H9 (cell line): ENCODE measurements at regions not wholly inside any gene's neighbourhood (a gene's known extent, or its start where the extent isn't known, plus 50 kb on each side); places are given as distances from the start of the nearest gene placed in this dataset.

ENCODE experiments used
- DNase-seq: peaks from one replicate; pipeline ENCODE4 v3.0.0-alpha.2; 2017
- H2AFZ ChIP-seq: one replicate; pipeline ENCODE4 v1.6.1; 2013; ENCODE audit warnings: mild to moderate bottlenecking, low read length, control low read depth, moderate library complexity
- H2AK5ac ChIP-seq: 2 replicates; pipeline ENCODE4 v1.6.1; 2013; ENCODE audit warnings: low read length, control low read depth, mixed read lengths; ENCODE audit not compliant: insufficient read length
- H2BK120ac ChIP-seq: one replicate; pipeline ENCODE4 v1.6.1; 2013; ENCODE audit warnings: low read depth, mild to moderate bottlenecking, low read length, control low read depth, inconsistent platforms; ENCODE audit not compliant: poor library complexity, severe bottlenecking
- H2BK12ac ChIP-seq: 2 replicates; pipeline ENCODE4 v1.6.1; 2013; ENCODE audit warnings: low read length, control low read depth, mixed read lengths, low read depth; ENCODE audit not compliant: insufficient read length
- H2BK15ac ChIP-seq: 2 replicates; pipeline ENCODE4 v1.6.1; 2013; ENCODE audit warnings: low read depth, low read length, control low read depth
- H2BK20ac ChIP-seq: one replicate; pipeline ENCODE4 v1.6.1; 2013; ENCODE audit warnings: low read depth, mild to moderate bottlenecking, low read length, control low read depth, inconsistent platforms; ENCODE audit not compliant: poor library complexity, severe bottlenecking
- H2BK5ac ChIP-seq: 2 replicates; pipeline ENCODE4 v1.6.1; 2013; ENCODE audit warnings: low read length, control low read depth, mixed read lengths; ENCODE audit not compliant: insufficient read length
- H3K14ac ChIP-seq: 2 replicates; pipeline ENCODE4 v1.6.1; 2013; ENCODE audit warnings: low read length, control low read depth; ENCODE audit not compliant: insufficient read depth
- H3K18ac ChIP-seq: 2 replicates; pipeline ENCODE4 v1.6.1; 2013; ENCODE audit warnings: low read depth, mild to moderate bottlenecking, mixed read lengths, low read length, control low read depth; ENCODE audit not compliant: insufficient read length
- H3K23ac ChIP-seq: 2 replicates; pipeline ENCODE4 v1.6.1; 2013; ENCODE audit warnings: low read length, control low read depth, mixed read lengths, low read depth; ENCODE audit not compliant: insufficient read length
- H3K23me2 ChIP-seq: 2 replicates; pipeline ENCODE4 v1.6.1; 2013; ENCODE audit warnings: low read depth, mild to moderate bottlenecking, mixed read lengths, low read length, control low read depth; ENCODE audit not compliant: insufficient read length, poor library complexity, severe bottlenecking
- H3K27ac ChIP-seq: 2 replicates; pipeline ENCODE4 v1.5.1; 2013; ENCODE audit warnings: low read length, control low read depth, mixed read lengths, low read depth; ENCODE audit not compliant: insufficient read length
- H3K27me3 ChIP-seq: 2 replicates; pipeline ENCODE4 v1.6.1; 2013; ENCODE audit warnings: low read length, control low read depth, inconsistent platforms; ENCODE audit not compliant: insufficient read depth
- H3K4ac ChIP-seq: 2 replicates; pipeline ENCODE4 v1.6.1; 2013; ENCODE audit warnings: low read depth, mild to moderate bottlenecking, control low read depth, inconsistent platforms, low read length, moderate library complexity
- H3K4me1 ChIP-seq: 2 replicates; pipeline ENCODE4 v1.6.1; 2013; ENCODE audit warnings: low read length, control low read depth, inconsistent platforms; ENCODE audit not compliant: insufficient read depth
- H3K4me2 ChIP-seq: 2 replicates; pipeline ENCODE4 v1.6.1; 2013; ENCODE audit warnings: low read length, control low read depth, mixed read lengths; ENCODE audit not compliant: insufficient read length, insufficient read depth
- H3K56ac ChIP-seq: 2 replicates; pipeline ENCODE4 v1.6.1; 2013; ENCODE audit warnings: low read depth, mild to moderate bottlenecking, mixed read lengths, low read length, control low read depth; ENCODE audit not compliant: insufficient read length
- H3K79me1 ChIP-seq: 2 replicates; pipeline ENCODE4 v1.6.1; 2013; ENCODE audit warnings: low read depth, mild to moderate bottlenecking, moderate library complexity, low read length, control low read depth, inconsistent platforms; ENCODE audit not compliant: insufficient read depth, poor library complexity, severe bottlenecking
- H3K79me2 ChIP-seq: 2 replicates; pipeline ENCODE4 v1.6.1; 2013; ENCODE audit warnings: low read length, control low read depth, inconsistent platforms; ENCODE audit not compliant: insufficient read depth
- H3K9ac ChIP-seq: 2 replicates; pipeline ENCODE4 v1.6.1; 2013; ENCODE audit warnings: low read length, control low read depth, mixed read lengths; ENCODE audit not compliant: insufficient read length; ENCODE audit errors: extremely low read depth
- H3K9me3 ChIP-seq: one replicate; pipeline ENCODE4 v1.6.1; 2013; ENCODE audit warnings: low read depth, low read length, inconsistent platforms; ENCODE audit not compliant: control insufficient read depth
- H3T11ph ChIP-seq: one replicate; pipeline ENCODE4 v1.6.1; 2013; ENCODE audit warnings: mild to moderate bottlenecking, low read length, control low read depth, inconsistent platforms
- H4K20me1 ChIP-seq: one replicate; pipeline ENCODE4 v1.6.1; 2013; ENCODE audit not compliant: control insufficient read depth, insufficient read length, insufficient read depth
- H4K5ac ChIP-seq: 2 replicates; pipeline ENCODE4 v1.6.1; 2013; ENCODE audit warnings: low read depth, mild to moderate bottlenecking, mixed read lengths, low read length, control low read depth; ENCODE audit not compliant: insufficient read length
- H4K8ac ChIP-seq: replicated peaks from 2 replicates; pipeline ENCODE4 v1.6.1; 2013; ENCODE audit warnings: low read length, control low read depth, mixed read lengths, low read depth; ENCODE audit not compliant: insufficient read length
- H4K91ac ChIP-seq: 2 replicates; pipeline ENCODE4 v1.6.1; 2013; ENCODE audit warnings: low read depth, mild to moderate bottlenecking, moderate library complexity, mixed read lengths, low read length, control low read depth; ENCODE audit not compliant: insufficient read length
- H3K27ac Mint-ChIP-seq, 3 experiments: 2 replicates in 2 of 3; 3 replicates in 1 of 3; pipeline ENCODE4 v1.8.0; 2020 to 2021; ENCODE audit warnings: mixed read lengths in 3 of 3, mild to moderate bottlenecking in 1 of 3, moderate library complexity in 1 of 3
- H3K27me3 Mint-ChIP-seq: 2 replicates; pipeline ENCODE4 v1.8.0; 2021; ENCODE audit warnings: low read depth, mild to moderate bottlenecking, moderate library complexity, mixed read lengths
- H3K36me3 Mint-ChIP-seq, 3 experiments: 2 replicates in 2 of 3; 3 replicates in 1 of 3; pipeline ENCODE4 v1.8.0; 2020 to 2021; ENCODE audit warnings: low read depth in 3 of 3, mixed read lengths in 3 of 3; ENCODE audit not compliant: insufficient read depth in 1 of 3
- H3K4me1 Mint-ChIP-seq, 2 experiments: 2 replicates each; pipeline ENCODE4 v1.8.0; 2020; ENCODE audit warnings: mixed read lengths in 2 of 2
- H3K4me3 Mint-ChIP-seq, 2 experiments: 2 replicates in 1 of 2; 3 replicates in 1 of 2; pipeline ENCODE4 v1.8.0; 2020 to 2021; ENCODE audit warnings: mild to moderate bottlenecking in 2 of 2, mixed read lengths in 2 of 2, moderate library complexity in 1 of 2
- H3K9me3 Mint-ChIP-seq, 2 experiments: 2 replicates in 1 of 2; 3 replicates in 1 of 2; pipeline ENCODE4 v1.8.0; 2020; ENCODE audit warnings: mild to moderate bottlenecking in 2 of 2, mixed read lengths in 2 of 2, moderate library complexity in 1 of 2
- CTCF ChIP-seq: fragments of 200-600 bp; sonication (generic); conservative IDR thresholded peaks from 3 replicates; pipeline ENCODE4 v1.8.0; 2021; ENCODE audit warnings: antibody characterized with exemption, mild to moderate bottlenecking
- WGBS: extraction: QIAGEN DNeasy Blood & Tissue Kit; methylation state at CpG from one replicate; pipeline ENCODE4 v1.1.7; 2013; ENCODE audit warnings: missing lambda C conversion rate, low lambda C conversion rate, mixed read lengths; ENCODE audit not compliant: insufficient read length; ENCODE audit errors: extremely low coverage; 5-methylcytosine and 5-hydroxymethylcytosine counted together

- H3K36me3 Mint-ChIP-seq, result no peaks in the 10 kb centered on the region; a peak in 3 of 7 replicates
- Histone ChIP-seq H3K23me2 (no peaks in the 10 kb centered on the region), H3K4ac (no peak overlapping the region), H2BK120ac (no peak overlapping the region), H2BK20ac (no peak overlapping the region), H4K20me1 (no peaks in the 10 kb centered on the region), H3K79me1 (no peaks in the 10 kb centered on the region), H3K23ac (no peak overlapping the region), H2BK12ac (no peak overlapping the region), H3K79me2 (no peaks in the 10 kb centered on the region), H3K4me2 (no peak overlapping the region), H4K91ac (no peak overlapping the region), H3K9ac (no peak overlapping the region), H3K4me1 (no peaks in the 10 kb centered on the region), H3K27ac (no peak overlapping the region), H3T11ph (no peak overlapping the region), H3K18ac (no peak overlapping the region), H2BK5ac (no peak overlapping the region), H3K9me3 (no peaks in the 10 kb centered on the region), H3K14ac (no peak overlapping the region), H2AK5ac (no peak overlapping the region), H4K8ac (no peak overlapping the region), H2AFZ (no peak overlapping the region), H3K56ac (no peak overlapping the region), H4K5ac (no peak overlapping the region), H3K27me3 (no peaks in the 10 kb centered on the region), H2BK15ac (no peak overlapping the region)
- H3K27ac Mint-ChIP-seq, result no peak overlapping the region
- peaks cover 0 to 2% of the 10 kb centered on the region in 2 experiments; a peak in 1 of 4 replicates for H3K4me1 Mint-ChIP-seq
- H3K9me3 Mint-ChIP-seq, result peaks cover 2 to 41% of the 10 kb centered on the region in 2 experiments; a peak in 2 of 5 replicates
- no peak for TF ChIP-seq CTCF
- DNase-seq, result no peak
- no peaks in the 10 kb centered on the region for H3K27me3 Mint-ChIP-seq
- no CpG with 5 or more reads among the region's 3 CpGs for WGBS
- no peak overlapping the region for H3K4me3 Mint-ChIP-seq
Measured at GRCh38 chrX:138408101-138408500, 303.4 kb downstream of the FGF13 start.
